WTC11 (cell line): ENCODE measurements at regions not wholly inside any gene's neighbourhood (a gene's known extent, or its start where the extent isn't known, plus 50 kb on each side); places are given as distances from the start of the nearest gene placed in this dataset.

Experiments
- CTCF ChIP-seq: fragments of 200-600 bp; IDR thresholded peaks from 2 replicates; pipeline ENCODE4 v1.8.0; 2022; ENCODE audit warnings: antibody characterized with exemption
- SMAD3 ChIP-seq: sonication (generic); formaldehyde crosslinking; IDR thresholded peaks from 2 replicates; pipeline ENCODE4 v1.8.0; 2022; ENCODE audit warnings: missing genetic modification reagents, mild to moderate bottlenecking, borderline replicate concordance
- ZBTB21 ChIP-seq: sonication (generic); formaldehyde crosslinking; IDR thresholded peaks from 2 replicates; pipeline ENCODE4 v1.8.1; 2023; ENCODE audit warnings: mild to moderate bottlenecking, missing genetic modification reagents, borderline replicate concordance

GRCh38 chr11:88435415-88435814, 97.9 kb upstream of the CTSC start:
- no peak for TF ChIP-seq CTCF
- no peak for TF ChIP-seq ZBTB21 (CRISPR knock-in tag)
- TF ChIP-seq SMAD3 (CRISPR knock-in tag) = no peak
